Thoracic aorta (tissue), 2 donors: ENCODE measurements at regions not wholly inside any gene's neighbourhood (a gene's known extent, or its start where the extent isn't known, plus 50 kb on each side); places are given as distances from the start of the nearest gene placed in this dataset.

Experiments
- ATAC-seq: fragments of 150-250 bp; one replicate; pipeline ENCODE4 v1.8.0; 2017; ENCODE audit warnings: low read depth; ENCODE audit not compliant: insufficient number of reproducible peaks, low FRiP score
- DNase-seq: peaks from one replicate; pipeline ENCODE4 v3.0.0-alpha.2; 2020; ENCODE audit warnings: low spot score
- H3K27ac ChIP-seq, 2 donors: fragments of 200-600 bp; sonication (generic); 1 replicate in 1 of 2; 2 replicates in 1 of 2; pipeline ENCODE4 v1.5.1; 2016; ENCODE audit warnings: mild to moderate bottlenecking in 2 of 2, moderate library complexity in 2 of 2
- H3K27me3 ChIP-seq: fragments of 200-600 bp; sonication (generic); replicated peaks from 2 replicates; pipeline ENCODE4 v1.6.0; 2016; ENCODE audit warnings: mild to moderate bottlenecking; ENCODE audit not compliant: insufficient read depth
- H3K36me3 ChIP-seq: fragments of 200-600 bp; sonication (generic); one replicate; pipeline ENCODE4 v1.5.1; 2016
- H3K4me1 ChIP-seq, 2 donors: fragments of 200-600 bp; sonication (generic); 1 replicate in 1 of 2; 2 replicates in 1 of 2; pipeline versions ENCODE4 v1.5.1 to v1.6.0; 2016; ENCODE audit warnings: low read depth in 2 of 2, mild to moderate bottlenecking in 1 of 2; ENCODE audit not compliant: control insufficient read depth in 1 of 2
- H3K4me3 ChIP-seq: fragments of 200-600 bp; sonication (generic); 2 replicates; pipeline ENCODE4 v1.5.1; 2016; ENCODE audit warnings: mild to moderate bottlenecking
- H3K9me3 ChIP-seq: fragments of 200-600 bp; sonication (generic); 2 replicates; pipeline ENCODE4 v1.5.1; 2016
- TF ChIP-seq, protein P1 (sequence below): fragments of 200-600 bp; sonication (generic); IDR thresholded peaks from one replicate; pipeline ENCODE4 v1.5.1; 2019; ENCODE audit warnings: antibody characterized with exemption

DNA sequence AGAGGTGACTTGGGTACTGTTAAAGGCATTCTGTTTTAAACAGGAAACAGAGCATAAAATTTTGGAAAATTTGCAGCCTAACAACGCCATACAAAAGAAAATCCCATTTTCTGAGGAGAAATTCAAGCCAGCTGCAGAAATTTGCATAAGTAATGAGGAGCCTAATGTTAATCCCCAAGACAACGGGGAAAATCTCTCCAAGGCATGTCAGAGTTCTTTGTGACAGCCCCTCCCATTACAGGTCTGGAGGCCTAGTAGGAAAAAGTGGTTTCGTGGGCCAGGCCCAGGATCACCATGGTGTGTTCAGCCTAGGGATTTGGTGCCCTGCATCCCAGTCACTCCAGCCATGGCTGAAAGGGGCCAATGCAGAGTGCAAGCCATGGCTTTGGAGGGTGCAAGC is 1333.1 kb upstream of the TENM4 start:
- Histone ChIP-seq H3K27me3 (no peaks in the 10 kb centered on the region), H3K36me3 (no peaks in the 10 kb centered on the region), H3K9me3 (no peaks in the 10 kb centered on the region), H3K4me3 (no peak overlapping the region), H3K27ac (no peak overlapping the region), H3K4me1 (no peaks in the 10 kb centered on the region)
- TF ChIP-seq, protein P1, sequence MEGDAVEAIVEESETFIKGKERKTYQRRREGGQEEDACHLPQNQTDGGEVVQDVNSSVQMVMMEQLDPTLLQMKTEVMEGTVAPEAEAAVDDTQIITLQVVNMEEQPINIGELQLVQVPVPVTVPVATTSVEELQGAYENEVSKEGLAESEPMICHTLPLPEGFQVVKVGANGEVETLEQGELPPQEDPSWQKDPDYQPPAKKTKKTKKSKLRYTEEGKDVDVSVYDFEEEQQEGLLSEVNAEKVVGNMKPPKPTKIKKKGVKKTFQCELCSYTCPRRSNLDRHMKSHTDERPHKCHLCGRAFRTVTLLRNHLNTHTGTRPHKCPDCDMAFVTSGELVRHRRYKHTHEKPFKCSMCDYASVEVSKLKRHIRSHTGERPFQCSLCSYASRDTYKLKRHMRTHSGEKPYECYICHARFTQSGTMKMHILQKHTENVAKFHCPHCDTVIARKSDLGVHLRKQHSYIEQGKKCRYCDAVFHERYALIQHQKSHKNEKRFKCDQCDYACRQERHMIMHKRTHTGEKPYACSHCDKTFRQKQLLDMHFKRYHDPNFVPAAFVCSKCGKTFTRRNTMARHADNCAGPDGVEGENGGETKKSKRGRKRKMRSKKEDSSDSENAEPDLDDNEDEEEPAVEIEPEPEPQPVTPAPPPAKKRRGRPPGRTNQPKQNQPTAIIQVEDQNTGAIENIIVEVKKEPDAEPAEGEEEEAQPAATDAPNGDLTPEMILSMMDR = no peak
- ATAC-seq (no peak), DNase-seq (no peak)

DNA sequence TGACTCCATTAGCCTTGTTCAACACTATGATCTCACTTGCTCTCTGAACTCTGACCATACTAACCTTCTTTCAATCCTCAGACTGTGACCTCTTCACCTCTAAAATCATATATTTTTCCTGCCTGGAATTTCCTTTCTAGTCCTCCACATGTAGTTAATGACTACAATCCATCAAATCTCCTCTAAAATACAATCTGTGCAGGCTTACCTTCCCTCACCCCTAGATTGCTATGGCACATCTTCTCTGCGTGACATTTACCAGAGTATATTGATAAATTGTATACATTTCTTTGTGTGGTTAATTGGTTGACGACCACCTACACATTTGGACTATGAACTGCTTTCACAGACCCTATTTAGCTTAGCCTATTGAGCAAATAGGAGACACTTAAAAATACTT is 1330.2 kb upstream of the TENM4 start:
- no peaks in the 10 kb centered on the region for H3K9me3 ChIP-seq
- ATAC-seq (no peak), DNase-seq (no peak)
- no peak overlapping the region for H3K4me3 ChIP-seq
- no peaks in the 10 kb centered on the region for H3K36me3 ChIP-seq
- H3K4me1 ChIP-seq = no peaks in the 10 kb centered on the region
- H3K27ac ChIP-seq = no peak overlapping the region
- TF ChIP-seq, protein P1 = no peak
- H3K27me3 ChIP-seq = no peaks in the 10 kb centered on the region

DNA sequence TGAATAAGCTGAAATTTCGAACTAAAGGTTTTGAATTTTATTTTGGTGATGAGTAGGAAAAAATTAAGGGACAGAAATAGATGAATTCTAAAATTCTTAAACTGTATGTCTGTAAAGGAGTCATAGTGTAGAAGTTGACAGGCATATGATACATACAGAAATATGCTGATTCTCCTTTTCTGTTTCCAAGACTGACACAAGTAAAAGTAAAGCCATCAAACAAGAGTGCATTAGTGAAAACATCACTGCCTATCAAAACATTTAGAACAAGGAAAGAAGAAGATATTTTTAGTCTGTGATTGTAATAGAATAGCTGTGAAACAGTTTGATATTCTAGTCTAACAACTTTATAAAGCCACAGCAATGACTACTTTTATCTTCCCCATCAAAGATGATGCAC is 1318.0 kb upstream of the TENM4 start:
- no peak overlapping the region for H3K27ac ChIP-seq
- no peaks in the 10 kb centered on the region for H3K27me3 ChIP-seq
- ATAC-seq (no peak), DNase-seq (no peak)
- H3K4me3 ChIP-seq = no peak overlapping the region
- TF ChIP-seq, protein P1 = no peak
- no peaks in the 10 kb centered on the region for H3K36me3 ChIP-seq
- no peaks in the 10 kb centered on the region for H3K4me1 ChIP-seq
- no peaks in the 10 kb centered on the region for H3K9me3 ChIP-seq

DNA sequence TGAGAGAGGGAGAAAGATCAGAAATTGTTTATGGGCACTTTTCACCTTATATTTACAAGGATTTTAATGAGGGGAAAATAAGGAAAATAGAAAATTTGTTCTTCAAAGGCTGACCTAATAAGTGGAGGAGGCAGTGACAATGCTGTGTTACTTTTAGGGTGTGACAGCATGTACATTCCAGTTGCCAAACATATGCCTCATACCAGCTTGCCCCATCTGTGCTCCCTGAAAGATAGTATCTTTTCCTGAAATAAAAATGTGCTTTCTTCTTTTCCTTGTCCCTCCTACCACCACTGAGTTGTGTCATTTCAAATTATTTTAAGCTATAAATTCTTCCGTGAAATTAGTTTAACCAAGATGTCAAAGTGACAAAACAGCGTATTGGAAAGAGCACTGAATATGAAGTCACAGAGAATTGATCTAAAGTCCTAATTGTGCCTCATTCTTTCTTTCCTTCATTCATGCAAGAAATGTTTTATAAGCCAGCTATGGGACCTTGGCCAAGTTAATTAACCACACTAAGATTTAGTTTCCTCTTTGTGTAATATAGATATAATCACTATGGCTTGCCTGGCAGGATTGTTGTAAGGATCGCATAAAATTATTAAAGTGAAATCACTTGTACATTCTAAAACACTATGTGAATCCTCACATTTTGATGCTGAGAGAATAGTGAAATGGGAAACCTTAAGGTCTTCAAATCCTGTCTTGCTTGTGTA is 1307.5 kb upstream of the TENM4 start:
- H3K36me3 ChIP-seq = no peaks in the 10 kb centered on the region
- H3K4me3 ChIP-seq = no peak overlapping the region
- no peaks in the 10 kb centered on the region for H3K9me3 ChIP-seq
- no peak for DNase-seq
- ATAC-seq = no peak
- H3K27ac ChIP-seq = no peak overlapping the region
- H3K27me3 ChIP-seq = no peaks in the 10 kb centered on the region
- TF ChIP-seq, protein P1 = no peak
- no peaks in the 10 kb centered on the region for H3K4me1 ChIP-seq

DNA sequence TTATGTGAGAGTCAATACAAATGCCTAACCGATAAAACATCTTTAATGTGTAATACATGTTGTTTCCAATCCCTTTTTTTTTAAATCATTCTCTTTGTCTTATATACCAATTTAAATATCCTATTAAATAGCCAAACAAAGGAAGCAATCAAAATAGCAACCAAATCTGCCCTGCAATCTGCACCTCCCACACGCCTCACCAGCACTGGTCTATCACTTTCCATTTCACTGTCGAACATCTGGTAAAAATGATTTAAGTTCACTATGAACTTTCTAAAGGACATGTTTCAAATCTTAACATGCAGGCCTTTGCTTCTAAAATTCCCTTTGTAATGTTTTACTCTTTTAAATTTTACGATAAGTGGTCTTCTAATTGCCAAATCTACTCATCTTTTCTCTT is 1305.5 kb upstream of the TENM4 start:
- H3K9me3 ChIP-seq = no peaks in the 10 kb centered on the region
- TF ChIP-seq, protein P1 = no peak
- no peaks in the 10 kb centered on the region for H3K4me1 ChIP-seq
- no peak for ATAC-seq
- no peaks in the 10 kb centered on the region for H3K36me3 ChIP-seq
- no peak for DNase-seq
- no peaks in the 10 kb centered on the region for H3K27me3 ChIP-seq
- no peak overlapping the region for H3K4me3 ChIP-seq
- H3K27ac ChIP-seq = no peak overlapping the region
